Inflammatory macrophage (primary cell): ENCODE measurements at regions not wholly inside any gene's neighbourhood (a gene's known extent, or its start where the extent isn't known, plus 50 kb on each side); places are given as distances from the start of the nearest gene placed in this dataset.
"Not testable (repeated sequence)": the region's sequence is repeated elsewhere in the genome, so short reads cannot be mapped to it uniquely, and the experiment has no call there.

Source experiments
- DNase-seq, 2 donors: peaks; one replicate each; pipeline ENCODE4 v3.0.0-alpha.2; 2020 to 2022

DNA sequence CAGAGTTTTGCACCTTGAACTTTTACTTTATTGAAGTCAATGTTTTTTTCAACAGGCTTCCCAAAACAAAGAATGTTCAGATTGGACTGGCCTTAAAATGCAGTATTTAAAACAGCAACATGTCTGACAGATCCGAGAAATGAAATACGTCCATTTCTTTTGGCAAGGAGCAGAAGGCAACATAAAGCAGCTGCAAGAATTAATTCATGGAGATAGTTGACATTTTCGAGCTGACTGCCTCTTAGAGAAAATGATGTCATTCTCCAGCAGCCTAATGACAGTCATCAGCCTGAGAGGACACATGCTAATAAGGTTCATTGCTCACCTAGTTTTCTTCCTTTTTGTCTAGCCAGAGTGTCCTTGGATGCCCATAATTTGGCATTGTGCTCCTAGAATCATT is 232.2 kb upstream of the SEMA6A start:
- DNase-seq: no peak

DNA sequence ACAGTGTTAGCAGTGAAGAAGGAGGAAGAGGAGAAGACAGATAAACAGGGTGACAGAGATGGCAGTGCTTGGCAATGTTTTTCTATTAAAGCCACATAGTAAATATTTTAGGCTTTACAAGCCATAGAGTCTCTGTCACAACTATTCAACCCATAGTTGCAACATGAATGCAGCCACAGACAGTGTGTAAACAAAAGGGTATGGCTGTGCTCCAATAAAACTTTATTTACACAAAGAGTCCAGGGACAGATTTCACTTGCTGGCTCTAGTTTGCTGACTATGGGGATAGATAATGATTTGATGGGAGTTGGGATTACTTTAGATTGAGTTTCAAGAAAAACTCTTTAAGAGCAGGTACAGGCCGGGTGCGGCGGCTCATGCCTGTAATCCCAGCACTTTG is 224.8 kb upstream of the SEMA6A start:
- DNase-seq: no peak

GRCh38 chr5:116795189-116795588 is 220.6 kb upstream of the SEMA6A start:
- DNase-seq: no peak

- no peak for DNase-seq
Observed at GRCh38 chr5:116789522-116789921, 214.9 kb upstream of the SEMA6A start.

DNA sequence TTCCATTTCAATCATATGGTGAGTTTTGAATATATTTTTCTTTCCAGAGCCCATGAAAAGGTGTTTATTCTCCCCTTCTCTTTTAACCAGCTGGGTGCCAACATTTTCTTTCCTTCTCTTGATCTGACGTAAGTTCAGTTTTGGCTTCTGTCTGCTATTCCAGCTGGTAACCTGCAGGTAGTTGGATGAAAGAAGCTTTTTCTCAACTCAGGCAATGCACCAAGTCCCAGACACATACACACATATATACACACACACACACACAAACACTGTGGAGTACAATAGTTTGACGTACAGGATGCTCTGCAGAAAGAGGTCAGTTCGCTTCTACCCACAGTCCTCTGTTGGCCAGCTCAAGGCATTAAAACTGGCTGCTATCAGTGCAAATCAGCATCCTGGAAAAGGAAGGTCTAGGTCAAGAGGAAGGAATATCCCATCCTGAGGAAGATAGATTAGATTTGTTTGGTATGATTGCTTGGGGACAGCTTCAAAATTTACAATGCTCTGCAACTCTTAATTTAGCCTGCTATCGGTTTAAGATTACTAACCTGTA is 214.3 kb upstream of the SEMA6A start:
- no peak for DNase-seq

DNA sequence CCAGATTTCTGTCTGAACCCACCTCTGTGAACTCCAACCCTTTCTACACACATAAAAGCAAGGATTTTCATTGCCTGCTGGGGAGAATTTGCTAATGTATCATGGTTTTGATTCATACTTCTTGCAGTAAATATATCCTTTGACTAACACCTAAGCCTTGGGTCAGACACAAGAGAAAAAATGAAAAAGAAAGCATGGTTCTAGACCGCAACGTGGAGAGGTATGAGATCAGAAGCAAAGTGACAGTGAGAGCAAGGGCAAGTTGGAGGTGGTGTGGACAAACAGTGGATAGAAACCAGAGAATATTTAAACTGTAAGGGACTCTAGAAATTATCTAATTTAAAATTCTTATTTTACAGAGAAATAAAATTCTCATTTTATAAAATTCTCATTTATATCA is 212.9 kb upstream of the SEMA6A start:
- DNase-seq: no peak

- no peak for DNase-seq
Observed at GRCh38 chr5:116785106-116785505, 210.5 kb upstream of the SEMA6A start.

DNA sequence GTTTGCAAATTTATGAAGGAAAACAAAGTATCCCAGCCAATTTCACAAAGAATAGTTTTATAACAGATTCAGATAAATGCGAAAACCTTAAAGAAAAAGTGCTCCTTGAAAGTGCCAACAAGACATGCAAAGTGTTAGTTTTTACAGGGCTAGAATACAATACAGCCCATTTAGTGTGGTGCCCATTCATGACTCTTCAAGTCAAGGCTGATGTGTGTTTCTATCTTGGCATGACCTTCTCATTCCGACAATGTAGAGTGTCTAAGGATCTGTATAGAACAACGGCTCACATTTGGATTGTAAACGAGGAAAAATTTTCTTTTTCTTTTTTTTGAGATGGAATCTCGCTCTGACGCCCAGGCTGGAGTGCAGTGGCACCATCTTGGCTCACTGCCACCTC is 205.2 kb upstream of the SEMA6A start:
- no peak for DNase-seq

DNA sequence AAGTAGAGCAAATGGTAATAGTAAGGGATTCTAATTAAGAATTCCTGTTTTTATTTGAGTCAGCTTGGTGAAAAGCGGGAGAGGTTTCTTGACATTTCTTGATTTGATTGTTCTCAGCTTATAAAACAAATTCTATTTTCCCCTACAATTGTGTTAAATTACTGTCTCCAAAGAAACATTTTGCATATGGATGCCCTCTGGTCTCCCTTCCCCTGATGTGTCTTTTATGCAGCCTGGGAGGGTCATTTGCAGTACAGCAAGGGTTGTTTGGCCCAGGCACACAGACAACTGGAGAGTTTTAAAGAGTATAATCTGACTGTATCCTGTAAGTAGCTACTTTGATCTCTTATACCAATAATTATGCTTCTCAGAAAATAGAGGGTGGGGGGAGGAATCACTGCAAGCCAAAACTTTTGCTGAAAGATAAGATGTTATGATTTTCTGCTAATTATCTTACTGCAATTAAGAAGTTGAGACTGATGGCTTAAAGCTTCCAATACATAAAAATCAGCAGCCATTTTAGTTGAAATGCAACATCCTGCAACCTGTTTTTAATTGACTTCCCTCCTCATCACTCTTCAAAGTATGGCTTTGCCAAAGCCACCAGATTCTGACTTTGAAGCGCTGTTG is 204.1 kb upstream of the SEMA6A start:
- no peak for DNase-seq

GRCh38 chr5:116778032-116778431 is 203.4 kb upstream of the SEMA6A start:
- DNase-seq: no peak

GRCh38 chr5:116773926-116774325 is 199.3 kb upstream of the SEMA6A start:
- no peak for DNase-seq

GRCh38 chr5:116772806-116773205 is 198.2 kb upstream of the SEMA6A start:
- no peak for DNase-seq

DNA sequence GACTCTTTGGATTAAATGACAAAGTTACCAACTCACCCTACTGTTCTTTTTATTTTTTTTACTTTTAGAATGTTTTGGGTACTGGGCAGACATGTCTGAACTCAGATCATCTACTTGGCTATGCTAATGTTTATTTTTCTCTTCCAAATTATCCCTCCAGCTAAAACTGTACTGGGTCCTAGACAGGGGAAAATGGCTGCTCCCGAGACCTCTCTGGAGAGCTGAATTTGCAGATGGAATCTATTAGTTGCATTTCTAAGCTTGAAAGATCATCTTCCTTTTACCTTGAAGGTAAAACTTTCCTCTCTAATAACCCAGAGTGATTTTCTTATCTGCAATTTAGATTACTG is 197.5 kb upstream of the SEMA6A start:
- no peak for DNase-seq

- DNase-seq: no peak
Observed at GRCh38 chr5:116771466-116772151, 197.0 kb upstream of the SEMA6A start.

- DNase-seq: not testable (repeated sequence)
Observed at GRCh38 chr5:116769953-116770352, 195.3 kb upstream of the SEMA6A start.

- DNase-seq: no peak
Observed at GRCh38 chr5:116769470-116769869, 194.8 kb upstream of the SEMA6A start.

GRCh38 chr5:116766470-116766947 is 191.9 kb upstream of the SEMA6A start:
- DNase-seq: no peak

DNA sequence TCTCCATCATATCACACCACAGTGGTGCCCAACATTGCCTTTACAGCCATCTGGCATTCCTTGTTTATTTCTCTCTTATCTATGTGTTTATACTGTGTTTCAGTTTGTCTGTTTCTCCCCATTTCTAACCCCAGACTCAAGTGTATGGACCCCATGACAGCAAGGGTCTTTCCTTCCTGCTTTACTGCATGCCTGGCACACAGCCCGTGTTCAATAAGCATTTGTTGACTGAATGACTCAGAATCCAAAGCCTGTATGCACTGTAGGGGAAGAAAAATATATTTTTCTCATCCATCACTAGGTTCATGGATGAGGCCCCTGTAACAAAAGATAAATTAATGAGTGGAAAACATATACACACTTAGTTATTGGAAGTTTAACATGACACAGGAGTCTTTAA is 190.8 kb upstream of the SEMA6A start:
- no peak for DNase-seq

GRCh38 chr5:116764941-116765340 is 190.3 kb upstream of the SEMA6A start:
- no peak for DNase-seq

GRCh38 chr5:116763987-116764866 is 189.6 kb upstream of the SEMA6A start:
- no peak for DNase-seq

DNA sequence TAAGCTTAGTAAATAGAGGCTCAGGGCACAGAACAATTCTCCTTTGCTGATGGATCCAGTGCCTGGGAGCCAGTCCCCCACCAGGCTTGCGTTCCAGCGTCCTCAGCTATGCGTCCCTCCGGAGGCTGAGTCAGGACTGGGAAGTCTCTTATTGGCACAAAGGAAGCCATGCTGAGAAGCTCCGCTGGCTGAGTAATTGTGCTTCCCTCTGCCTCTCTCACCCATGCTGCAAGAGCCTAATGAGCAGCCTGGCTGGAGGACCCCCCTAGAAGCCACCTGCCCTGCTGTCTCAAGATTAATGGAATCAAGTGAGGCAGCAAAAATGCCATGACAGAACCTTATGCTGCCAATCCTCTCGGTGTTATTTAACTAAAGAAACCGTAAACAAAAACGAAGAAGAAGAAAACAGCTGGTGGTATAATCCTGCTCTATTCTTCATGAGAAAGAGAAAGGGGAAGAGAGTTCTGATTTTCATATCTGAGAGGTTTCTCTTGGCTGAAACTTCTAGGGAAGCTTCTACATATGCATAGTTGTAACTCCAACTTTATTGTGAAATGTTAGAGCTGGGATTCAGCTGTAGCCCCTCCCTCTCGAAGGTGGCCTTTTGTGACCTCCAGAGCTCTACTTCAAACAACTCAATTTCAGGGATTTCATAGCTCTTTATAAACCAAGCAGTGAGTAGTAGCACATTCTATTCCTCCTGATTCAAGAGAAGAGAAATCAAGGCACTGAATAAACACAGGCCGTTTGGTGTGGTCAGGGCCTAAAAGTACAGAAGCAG is 185.4 kb upstream of the SEMA6A start:
- DNase-seq: no peak

- DNase-seq: no peak
Observed at GRCh38 chr5:116757326-116757725, 182.7 kb upstream of the SEMA6A start.

- DNase-seq: no peak
Observed at GRCh38 chr5:116756531-116756930, 181.9 kb upstream of the SEMA6A start.
